LNCaP clone FGC (cell line): ENCODE measurements at regions not wholly inside any gene's neighbourhood (a gene's known extent, or its start where the extent isn't known, plus 50 kb on each side); places are given as distances from the start of the nearest gene placed in this dataset.
"Not testable (repeated sequence)": the region's sequence is repeated elsewhere in the genome, so short reads cannot be mapped to it uniquely, and the experiment has no call there.

ENCODE experiments used
- DNase-seq: peaks from one replicate; pipeline ENCODE4 v3.0.0-alpha.2; 2011; ENCODE audit warnings: low read depth
- H3K4me3 ChIP-seq: 2 replicates; pipeline ENCODE4 v1.5.1; 2011; ENCODE audit warnings: mild to moderate bottlenecking, low read depth, low read length, control low read depth
- TF ChIP-seq, protein P1 (sequence below): IDR thresholded peaks from 2 replicates; pipeline ENCODE4 v1.5.1; 2012; ENCODE audit warnings: mild to moderate bottlenecking; ENCODE audit not compliant: control insufficient read depth, insufficient read depth; ENCODE audit errors: extremely low read depth

- TF ChIP-seq, protein P1, sequence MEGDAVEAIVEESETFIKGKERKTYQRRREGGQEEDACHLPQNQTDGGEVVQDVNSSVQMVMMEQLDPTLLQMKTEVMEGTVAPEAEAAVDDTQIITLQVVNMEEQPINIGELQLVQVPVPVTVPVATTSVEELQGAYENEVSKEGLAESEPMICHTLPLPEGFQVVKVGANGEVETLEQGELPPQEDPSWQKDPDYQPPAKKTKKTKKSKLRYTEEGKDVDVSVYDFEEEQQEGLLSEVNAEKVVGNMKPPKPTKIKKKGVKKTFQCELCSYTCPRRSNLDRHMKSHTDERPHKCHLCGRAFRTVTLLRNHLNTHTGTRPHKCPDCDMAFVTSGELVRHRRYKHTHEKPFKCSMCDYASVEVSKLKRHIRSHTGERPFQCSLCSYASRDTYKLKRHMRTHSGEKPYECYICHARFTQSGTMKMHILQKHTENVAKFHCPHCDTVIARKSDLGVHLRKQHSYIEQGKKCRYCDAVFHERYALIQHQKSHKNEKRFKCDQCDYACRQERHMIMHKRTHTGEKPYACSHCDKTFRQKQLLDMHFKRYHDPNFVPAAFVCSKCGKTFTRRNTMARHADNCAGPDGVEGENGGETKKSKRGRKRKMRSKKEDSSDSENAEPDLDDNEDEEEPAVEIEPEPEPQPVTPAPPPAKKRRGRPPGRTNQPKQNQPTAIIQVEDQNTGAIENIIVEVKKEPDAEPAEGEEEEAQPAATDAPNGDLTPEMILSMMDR: no peak
- DNase-seq: no peak
- no peak overlapping the region for H3K4me3 ChIP-seq
Observed at GRCh38 chr2:231644426-231644825, 51.8 kb downstream of the TEX44 start.

DNA sequence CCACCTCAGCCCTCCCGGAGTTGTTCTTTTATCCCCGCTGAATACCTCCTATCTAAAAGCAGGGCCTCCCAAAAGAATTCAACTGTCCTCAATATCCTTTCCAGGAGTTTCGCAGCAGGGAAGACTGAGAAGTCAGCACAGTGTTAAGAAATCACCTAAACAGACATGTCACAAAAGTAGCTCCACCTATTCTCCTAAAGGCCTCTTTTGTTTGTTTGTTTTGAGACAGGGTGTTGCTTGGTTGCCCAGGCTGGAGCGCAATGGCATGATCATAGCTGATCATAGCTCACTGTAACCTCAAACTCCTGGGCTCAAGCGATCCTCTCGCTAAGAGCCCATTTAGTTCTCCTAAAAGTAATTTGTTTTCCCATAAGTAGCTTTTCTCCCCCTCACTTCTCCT, 53.8 kb downstream of the TEX44 start:
- no peak for DNase-seq
- TF ChIP-seq, protein P1: no peak
- no peak overlapping the region for H3K4me3 ChIP-seq

DNA sequence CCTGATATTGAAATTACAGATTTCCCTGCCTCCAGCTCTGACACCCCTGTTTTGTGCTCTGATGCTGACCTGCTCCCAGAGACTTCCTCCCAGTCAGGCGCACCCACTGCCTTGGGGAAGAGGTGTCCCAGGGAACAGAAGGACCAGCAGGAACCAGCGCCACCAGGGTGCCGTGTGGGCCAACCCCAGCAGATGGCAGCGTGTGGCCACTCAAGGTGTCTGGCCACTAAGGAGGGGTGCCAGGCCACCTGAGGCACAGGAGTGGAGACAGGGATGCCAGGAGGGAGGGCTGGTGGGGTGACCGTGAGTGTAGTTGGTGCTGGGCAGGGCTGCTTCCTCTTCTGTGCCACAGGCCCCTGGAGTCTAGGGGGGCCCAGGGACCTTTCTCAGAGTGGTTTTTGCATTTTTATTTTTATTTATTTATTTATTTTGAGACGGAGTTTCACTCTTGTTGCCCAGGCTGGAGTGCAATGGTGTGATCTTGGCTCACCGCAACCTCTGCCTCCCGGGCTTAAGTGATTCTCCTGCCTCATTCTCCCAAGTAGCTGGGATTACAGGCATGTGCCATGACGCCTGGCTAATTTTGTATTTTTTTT, 56.0 kb downstream of the TEX44 start:
- H3K4me3 ChIP-seq: no peak overlapping the region
- TF ChIP-seq, protein P1: peak; percentile 81
- no peak for DNase-seq

GRCh38 chr2:231651561-231651960, 56.8 kb upstream of the PTMA start:
- not testable (repeated sequence) for DNase-seq, H3K4me3 ChIP-seq

DNA sequence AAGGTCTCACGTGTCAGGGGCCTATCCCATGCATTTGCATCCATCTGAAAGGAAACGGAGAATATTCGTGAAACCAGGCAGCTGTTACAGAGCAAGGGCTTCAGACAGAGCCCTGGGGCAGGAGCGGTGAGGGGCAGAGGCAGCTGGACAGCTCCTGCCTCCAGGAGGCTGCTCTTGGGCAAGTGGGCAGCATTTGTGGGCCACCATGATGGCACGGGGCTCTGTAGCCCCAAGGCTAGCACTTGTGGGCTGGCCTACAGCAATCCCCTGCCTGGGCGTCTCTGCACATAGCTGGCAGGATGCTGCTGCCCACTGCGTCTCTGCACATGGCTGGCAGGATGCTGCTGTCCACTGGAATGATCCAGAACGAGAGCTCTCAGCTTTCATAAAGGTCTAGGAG, 52.8 kb upstream of the PTMA start:
- H3K4me3 ChIP-seq: no peak overlapping the region
- TF ChIP-seq, protein P1: no peak
- DNase-seq: no peak

GRCh38 chr2:231655894-231656293, 52.4 kb upstream of the PTMA start:
- no peak for DNase-seq
- TF ChIP-seq, protein P1: no peak

More at GRCh38 chr2:231655894-231656293, 52.4 kb upstream of the PTMA start:
- H3K4me3 ChIP-seq: no peak overlapping the region
